Hepatocyte (in vitro differentiated cells): ENCODE measurements at regions not wholly inside any gene's neighbourhood (a gene's known extent, or its start where the extent isn't known, plus 50 kb on each side); places are given as distances from the start of the nearest gene placed in this dataset.
"Not testable (repeated sequence)": the region's sequence is repeated elsewhere in the genome, so short reads cannot be mapped to it uniquely, and the experiment has no call there.

Source experiments
- DNase-seq: peaks from one replicate; pipeline ENCODE4 v3.0.0-alpha.2; 2016; ENCODE audit warnings: low spot score
- H2AFZ ChIP-seq: fragments of 200-600 bp; sonication (generic); 2 replicates; pipeline ENCODE4 v1.6.0; 2016; ENCODE audit warnings: antibody characterized with exemption, mild to moderate bottlenecking
- H3K27ac ChIP-seq: fragments of 200-600 bp; sonication (generic); 2 replicates; pipeline ENCODE4 v1.5.1; 2016; ENCODE audit warnings: mild to moderate bottlenecking
- H3K27me3 ChIP-seq: fragments of 200-600 bp; sonication (generic); 2 replicates; pipeline ENCODE4 v1.6.1; 2016
- H3K36me3 ChIP-seq: fragments of 200-600 bp; sonication (generic); replicated peaks from 2 replicates; pipeline ENCODE4 v1.5.1; 2016; ENCODE audit warnings: low read depth; ENCODE audit not compliant: insufficient read depth
- H3K4me1 ChIP-seq: fragments of 200-600 bp; sonication (generic); 2 replicates; pipeline ENCODE4 v1.5.1; 2016; ENCODE audit warnings: mild to moderate bottlenecking, moderate library complexity; ENCODE audit not compliant: insufficient read depth
- H3K4me2 ChIP-seq: fragments of 200-600 bp; sonication (generic); 2 replicates; pipeline ENCODE4 v1.6.0; 2016
- H3K4me3 ChIP-seq: fragments of 200-600 bp; sonication (generic); 2 replicates; pipeline ENCODE4 v1.5.1; 2016; ENCODE audit warnings: mild to moderate bottlenecking
- H3K79me2 ChIP-seq: fragments of 200-600 bp; sonication (generic); 2 replicates; pipeline ENCODE4 v1.6.0; 2017; ENCODE audit warnings: mild to moderate bottlenecking
- H3K9me2 ChIP-seq: fragments of 200-600 bp; sonication (generic); replicated peaks from 2 replicates; pipeline ENCODE4 v1.6.0; 2017; ENCODE audit warnings: mild to moderate bottlenecking; ENCODE audit not compliant: insufficient read depth
- H3K9me3 ChIP-seq: fragments of 200-600 bp; sonication (generic); 2 replicates; pipeline ENCODE4 v1.5.1; 2016; ENCODE audit warnings: low read depth, mild to moderate bottlenecking
- H4K20me1 ChIP-seq: fragments of 200-600 bp; sonication (generic); 2 replicates; pipeline ENCODE4 v1.6.0; 2016; ENCODE audit warnings: mild to moderate bottlenecking; ENCODE audit not compliant: insufficient read depth, poor library complexity, severe bottlenecking
- CTCF ChIP-seq: fragments of 200-600 bp; sonication (generic); IDR thresholded peaks from 2 replicates; pipeline ENCODE4 v1.5.1; 2016; ENCODE audit warnings: antibody characterized with exemption, mild to moderate bottlenecking; ENCODE audit not compliant: poor library complexity
- EZH2 ChIP-seq: fragments of 200-600 bp; sonication (generic); IDR thresholded peaks from 2 replicates; pipeline ENCODE4 v1.6.1; 2016; ENCODE audit warnings: antibody characterized with exemption, mild to moderate bottlenecking, borderline replicate concordance
- EZH2phosphoT487 ChIP-seq: fragments of 200-600 bp; sonication (generic); IDR thresholded peaks from one replicate; pipeline ENCODE4 v1.6.1; 2018; ENCODE audit warnings: antibody characterized with exemption, mild to moderate bottlenecking, low read depth, moderate library complexity; ENCODE audit not compliant: unreplicated experiment, severe bottlenecking
- WGBS: methylation state at CpG from one replicate; pipeline ENCODE4 v1.1.6; 2016; ENCODE audit warnings: low lambda C conversion rate; ENCODE audit errors: missing lambda C conversion rate; 5-methylcytosine and 5-hydroxymethylcytosine counted together

- H3K4me3 ChIP-seq, H3K27ac ChIP-seq, H3K9me3 ChIP-seq, H2AFZ ChIP-seq, H3K27me3 ChIP-seq, H3K4me1 ChIP-seq, H4K20me1 ChIP-seq, H3K36me3 ChIP-seq, H3K9me2 ChIP-seq, H3K79me2 ChIP-seq, H3K4me2 ChIP-seq, DNase-seq: not testable (repeated sequence)
- WGBS = no CpG with 5 or more reads among the region's 11 CpGs
These were observed 1191.2 kb downstream of the TMEM121 start for GRCh38 chr14:106717544-106717943.

GRCh38 chr14:106719880-106720279, 1193.5 kb downstream of the TMEM121 start:
- H3K79me2 ChIP-seq, H3K4me3 ChIP-seq, H3K36me3 ChIP-seq, H3K4me1 ChIP-seq, H3K9me3 ChIP-seq, H3K4me2 ChIP-seq, H4K20me1 ChIP-seq, DNase-seq, H3K27me3 ChIP-seq, H3K27ac ChIP-seq, H3K9me2 ChIP-seq, H2AFZ ChIP-seq: not testable (repeated sequence)
- no CpG with 5 or more reads among the region's 2 CpGs for WGBS

GRCh38 chr14:106721926-106722325, 1195.5 kb downstream of the TMEM121 start:
- not testable (repeated sequence) for DNase-seq, H3K36me3 ChIP-seq, H3K27ac ChIP-seq, H3K4me2 ChIP-seq, H3K4me1 ChIP-seq, H3K27me3 ChIP-seq, H3K9me3 ChIP-seq, H4K20me1 ChIP-seq, H2AFZ ChIP-seq, H3K4me3 ChIP-seq, H3K79me2 ChIP-seq, H3K9me2 ChIP-seq
- 0% methylated on average over 1 of the region's 4 CpGs for WGBS

GRCh38 chr14:106722813-106723687, 1196.7 kb downstream of the TMEM121 start:
- H3K27ac ChIP-seq = not testable (repeated sequence)

GRCh38 chr14:106727962-106728361, 1201.6 kb downstream of the TMEM121 start:
- not testable (repeated sequence) for H3K27ac ChIP-seq, H3K4me2 ChIP-seq, H3K4me1 ChIP-seq, H3K9me2 ChIP-seq, DNase-seq, H3K4me3 ChIP-seq, H4K20me1 ChIP-seq, H3K9me3 ChIP-seq, H3K79me2 ChIP-seq, H2AFZ ChIP-seq, H3K27me3 ChIP-seq, H3K36me3 ChIP-seq
- WGBS = no CpG with 5 or more reads among the region's 12 CpGs

More at GRCh38 chr14:106722813-106723687, 1196.7 kb downstream of the TMEM121 start:
- H3K4me1 ChIP-seq, H3K4me3 ChIP-seq, H2AFZ ChIP-seq, H3K4me2 ChIP-seq, H3K27me3 ChIP-seq, H3K36me3 ChIP-seq, H4K20me1 ChIP-seq, DNase-seq, H3K79me2 ChIP-seq, H3K9me2 ChIP-seq, H3K9me3 ChIP-seq: not testable (repeated sequence)
- WGBS = no CpG with 5 or more reads among the region's 7 CpGs

GRCh38 chr14:106728611-106729010, 1202.2 kb downstream of the TMEM121 start:
- Histone ChIP-seq H2AFZ (no peak overlapping the region), H3K4me1 (no peaks in the 10 kb centered on the region), H3K79me2 (no peaks in the 10 kb centered on the region), H3K4me3 (no peak overlapping the region), H3K9me2 (no peaks in the 10 kb centered on the region), H3K4me2 (no peak overlapping the region), H3K27ac (no peak overlapping the region), H3K9me3 (no peaks in the 10 kb centered on the region), H4K20me1 (no peaks in the 10 kb centered on the region), H3K36me3 (no peaks in the 10 kb centered on the region), H3K27me3 (no peaks in the 10 kb centered on the region)
- no CpG with 5 or more reads among the region's 1 CpG for WGBS
- DNase-seq = no peak
- TF ChIP-seq EZH2 (no peak), CTCF (no peak), EZH2phosphoT487 (no peak)
